ENCODE measurements at regions not wholly inside any gene's neighbourhood (a gene's known extent, or its start where the extent isn't known, plus 50 kb on each side); places are given as distances from the start of the nearest gene placed in this dataset.
A peak's percentile ranks its signal among the peaks of the same experiment; 100 is the strongest.
"Not testable (repeated sequence)": the region's sequence is repeated elsewhere in the genome, so short reads cannot be mapped to it uniquely, and the experiment has no call there.

GRCh38 chr10:16117305-16117695 is 257.0 kb upstream of the MINDY3 start:
- DNase-seq, result peak; percentile 6

- DNase-seq, result no peak
Observed at GRCh38 chr10:16119445-16119844, 259.1 kb upstream of the MINDY3 start.

DNA sequence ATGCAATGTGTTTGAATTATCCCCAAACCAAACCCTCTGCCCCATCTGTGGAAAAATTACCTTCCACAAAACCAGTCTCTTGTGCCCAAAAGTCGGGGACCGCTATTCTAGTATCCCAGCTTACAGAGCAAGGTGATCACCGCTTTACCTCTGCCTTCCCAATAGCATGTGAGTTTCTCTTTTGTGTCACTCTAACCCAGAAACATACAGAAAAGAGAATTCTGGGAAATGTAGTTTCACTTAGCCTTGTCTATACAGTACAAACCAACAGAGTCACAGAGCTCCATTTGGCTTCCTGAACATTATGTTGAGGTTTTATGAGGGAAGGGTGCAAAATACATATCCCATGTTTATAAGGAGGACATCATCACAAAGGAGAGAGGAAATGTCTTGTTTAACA is 260.3 kb upstream of the MINDY3 start:
- DNase-seq, result no peak

- no peak for DNase-seq
Observed at GRCh38 chr10:16141499-16141898, 281.2 kb upstream of the MINDY3 start.

DNA sequence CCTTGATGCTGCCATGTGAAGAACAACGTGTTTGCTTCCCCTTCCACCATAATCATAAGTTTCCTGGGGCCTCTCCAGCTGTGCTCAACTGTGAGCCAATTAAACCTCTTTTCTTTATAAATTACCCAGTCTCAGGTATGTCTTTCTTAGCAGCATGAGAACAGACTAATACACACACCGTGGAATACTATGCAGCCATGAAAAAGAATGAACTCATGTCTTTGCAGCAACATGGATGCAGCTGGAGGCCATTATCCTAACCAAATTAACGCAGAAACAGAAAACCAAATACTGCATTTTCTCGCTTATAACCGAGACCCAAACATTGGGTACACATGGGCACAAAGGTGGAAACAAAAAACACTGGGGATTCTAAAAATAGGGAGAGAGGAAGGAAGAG is 286.7 kb upstream of the MINDY3 start:
- DNase-seq, result no peak

DNA sequence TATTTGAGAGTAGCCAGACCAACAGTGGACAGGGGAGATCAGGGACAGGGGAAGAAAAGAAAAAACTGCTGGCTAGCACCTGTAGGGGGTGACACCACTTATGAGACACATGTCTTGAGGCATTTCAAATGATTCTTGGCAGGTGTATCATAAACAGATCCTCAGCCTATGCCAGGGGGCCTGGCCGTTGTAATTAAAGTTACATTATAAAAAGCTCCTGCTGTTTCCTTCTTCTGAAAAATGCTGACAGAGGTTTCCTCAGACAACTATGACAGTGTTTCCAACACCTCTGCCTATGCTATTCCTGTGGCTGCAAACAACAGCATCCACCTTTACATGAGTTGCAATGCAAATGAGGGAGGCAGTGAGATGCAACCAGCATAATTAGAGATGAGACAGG is 281.0 kb upstream of the PTER start:
- DNase-seq, result no peak

- no peak for DNase-seq
Observed at GRCh38 chr10:16156681-16157080, 280.1 kb upstream of the PTER start.

DNA sequence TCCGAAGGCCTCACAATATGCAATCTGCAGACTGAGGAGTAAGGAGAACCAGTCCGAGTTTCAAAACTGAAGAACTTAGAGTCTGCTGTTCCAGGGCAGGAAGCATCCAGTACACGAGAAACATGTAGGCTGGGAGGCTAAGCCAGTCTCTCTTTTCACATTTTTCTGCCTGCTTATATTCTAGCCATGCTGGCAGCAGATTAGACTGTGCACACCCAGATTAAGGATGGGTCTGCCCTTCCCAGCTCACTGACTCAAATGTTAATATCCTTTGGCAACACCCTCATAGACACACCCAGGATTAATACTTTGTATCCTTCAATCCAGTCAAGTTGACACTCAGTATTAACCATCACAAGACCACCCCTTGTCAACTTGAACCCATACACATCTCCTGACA is 271.7 kb upstream of the PTER start:
- not testable (repeated sequence) for DNase-seq

DNA sequence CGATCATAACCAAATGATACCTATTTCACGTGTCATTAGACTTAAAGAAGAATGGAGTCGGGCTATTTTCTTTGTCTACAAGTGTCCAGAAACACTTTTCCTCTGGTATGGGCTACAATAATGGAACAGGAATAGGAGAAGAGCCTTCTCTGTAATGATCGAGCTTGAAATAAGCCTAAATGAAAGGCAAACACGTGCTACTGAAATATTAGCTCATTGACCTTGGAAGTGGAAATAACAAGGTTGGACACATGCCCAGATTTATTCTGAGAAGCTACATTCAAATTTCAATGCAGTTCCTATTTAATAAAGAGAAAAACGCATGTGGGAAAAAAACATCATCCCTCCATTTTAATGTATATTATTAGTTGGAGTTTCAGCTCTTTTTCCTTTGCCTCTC is 254.7 kb upstream of the PTER start:
- DNase-seq, result peak; percentile 22

- no peak for DNase-seq
Observed at GRCh38 chr10:16182688-16183087, 254.1 kb upstream of the PTER start.

GRCh38 chr10:16184096-16184597 is 252.7 kb upstream of the PTER start:
- no peak for DNase-seq

DNA sequence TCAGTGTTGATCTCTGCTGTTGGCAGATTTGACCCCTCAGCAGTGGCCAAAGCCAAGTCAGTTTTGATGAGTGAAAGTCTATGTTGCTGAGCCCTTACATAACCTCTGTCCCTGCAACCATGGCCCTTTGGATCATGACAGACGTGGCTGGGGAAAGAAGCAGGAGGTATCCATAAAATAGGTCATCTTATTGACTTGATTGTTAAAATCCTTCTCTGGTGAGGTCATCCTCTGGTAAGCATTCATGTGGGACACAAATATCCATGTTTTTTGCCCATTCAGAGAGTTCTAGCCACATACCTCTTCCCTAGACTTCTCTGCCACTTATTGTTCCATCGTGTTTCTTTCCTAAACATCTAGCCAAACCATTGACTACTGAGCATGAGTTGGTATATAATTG is 251.9 kb upstream of the PTER start:
- no peak for DNase-seq

GRCh38 chr10:16186564-16186963 is 250.2 kb upstream of the PTER start:
- no peak for DNase-seq

DNA sequence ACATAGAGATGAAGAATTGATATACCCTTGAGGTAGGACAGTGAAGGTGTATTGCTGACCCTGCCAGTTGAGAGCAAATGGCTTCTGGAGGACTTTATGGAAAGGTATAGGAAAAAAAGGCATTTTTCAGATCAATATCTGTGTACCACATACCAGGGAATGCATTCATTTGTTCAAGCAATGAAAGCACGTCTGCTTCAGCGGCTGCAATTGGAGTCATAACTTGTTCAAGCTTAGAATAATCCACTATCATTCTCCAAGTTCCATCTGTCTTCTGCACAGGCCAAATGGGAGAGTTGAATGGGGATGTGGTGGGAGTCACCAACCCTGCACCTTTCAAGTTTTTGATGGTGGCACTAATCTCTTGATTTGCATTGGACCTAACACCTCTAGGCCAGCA is 249.6 kb upstream of the PTER start:
- DNase-seq, result no peak

DNA sequence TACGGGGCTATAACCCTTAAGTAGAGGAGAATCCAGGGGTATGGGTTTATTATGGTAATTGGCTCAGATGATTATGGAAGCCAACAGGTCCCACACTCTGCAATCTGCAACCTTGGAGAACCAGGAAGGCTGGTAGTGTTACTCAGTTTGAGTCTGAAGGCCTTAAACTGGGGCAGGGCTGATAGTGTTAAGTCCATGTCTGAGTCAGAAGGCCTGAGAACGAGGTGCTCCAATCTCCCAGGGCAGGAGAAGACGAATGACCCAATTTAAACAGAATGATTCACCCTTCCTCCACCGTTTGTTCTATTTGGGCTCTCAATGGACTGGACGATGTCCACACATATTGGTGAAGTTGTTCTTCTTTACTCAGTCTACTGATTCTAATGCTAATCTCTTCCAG is 244.5 kb upstream of the PTER start:
- no peak for DNase-seq

DNA sequence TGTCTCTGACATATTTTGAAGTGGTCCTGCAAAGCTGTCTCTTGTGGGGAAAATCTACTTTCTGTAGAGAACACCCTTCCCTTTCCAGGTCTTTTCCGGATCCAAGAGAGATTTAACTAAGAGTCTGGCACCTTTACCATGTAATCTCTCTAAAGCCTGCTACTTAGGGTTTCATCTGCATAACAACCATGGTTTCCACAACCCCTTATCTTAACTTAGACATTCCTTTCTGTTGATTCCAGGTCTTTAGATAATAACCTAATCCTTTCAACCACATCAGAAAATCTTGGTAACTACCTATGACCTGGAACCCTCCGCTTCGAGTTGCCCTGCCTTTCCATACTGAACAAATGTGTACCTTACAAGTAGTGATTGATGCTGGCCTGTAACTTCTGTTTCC is 243.6 kb upstream of the PTER start:
- no peak for DNase-seq

DNA sequence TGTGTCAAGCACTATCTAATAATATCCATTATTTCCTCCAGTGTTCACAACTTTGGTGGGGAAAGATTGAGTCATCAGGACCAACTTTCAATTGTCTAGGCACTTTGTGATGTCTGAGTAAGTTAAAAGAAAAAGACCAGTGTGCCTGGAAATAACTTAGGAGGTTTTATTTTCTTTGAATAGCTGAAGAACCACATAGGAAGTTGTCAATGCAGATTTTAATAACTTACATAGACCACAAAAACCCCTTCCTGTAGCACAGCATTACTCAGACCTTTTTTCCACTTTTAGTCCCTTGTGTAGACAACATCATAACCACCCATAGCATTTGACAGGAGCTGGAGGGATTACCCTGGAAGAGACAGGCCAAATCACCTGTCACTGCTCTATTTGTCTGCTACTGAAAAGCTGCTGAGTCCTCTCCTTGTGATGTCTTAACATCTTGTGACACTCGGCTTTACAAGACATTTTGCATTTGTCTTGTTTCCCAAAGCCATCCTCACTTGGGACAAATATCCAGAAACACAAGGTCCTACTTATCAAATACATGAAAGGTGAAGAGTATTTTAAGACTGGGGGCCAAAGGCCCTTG is 241.5 kb upstream of the PTER start:
- no peak for DNase-seq

DNA sequence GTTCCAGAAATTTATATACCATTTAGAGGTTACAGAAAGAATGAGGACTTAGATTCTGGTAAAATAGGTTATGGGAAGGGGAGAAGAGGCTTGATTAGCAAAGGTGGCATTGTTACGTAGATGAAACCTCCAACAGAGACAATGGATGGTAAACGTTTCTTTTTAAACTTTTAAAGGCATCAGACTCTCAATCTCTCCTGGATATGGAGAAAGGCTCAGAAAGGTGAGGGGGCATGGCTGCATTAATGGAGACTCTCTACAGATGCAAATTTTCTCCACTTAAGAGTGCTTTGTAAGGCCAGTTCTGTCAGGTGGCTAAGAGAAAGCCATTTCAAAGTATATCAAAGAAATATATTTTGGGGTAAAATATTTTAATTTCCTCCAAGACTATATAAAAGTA is 240.9 kb upstream of the PTER start:
- no peak for DNase-seq

GRCh38 chr10:16199216-16199615 is 237.6 kb upstream of the PTER start:
- no peak for DNase-seq

- not testable (repeated sequence) for DNase-seq
Observed at GRCh38 chr10:16223618-16224017, 213.2 kb upstream of the PTER start.

DNA sequence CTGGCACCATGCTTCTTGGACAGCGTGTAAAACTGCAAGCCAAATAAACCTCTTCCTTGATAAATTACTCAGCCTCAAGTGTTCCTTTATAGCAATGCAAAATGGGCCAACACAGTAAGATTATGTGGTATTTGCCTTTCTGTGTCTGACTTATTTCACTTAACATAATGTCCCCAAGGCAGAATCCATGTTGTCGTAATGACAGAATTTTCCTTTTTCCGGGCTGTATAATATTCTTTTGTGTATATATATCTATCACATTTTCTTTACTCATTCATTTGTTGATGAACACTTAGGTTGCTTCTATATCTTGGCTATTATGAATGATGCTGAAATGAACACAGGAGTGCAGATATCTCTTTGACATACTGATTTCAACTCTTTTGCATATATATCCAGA is 209.1 kb upstream of the PTER start:
- DNase-seq, result no peak

DNA sequence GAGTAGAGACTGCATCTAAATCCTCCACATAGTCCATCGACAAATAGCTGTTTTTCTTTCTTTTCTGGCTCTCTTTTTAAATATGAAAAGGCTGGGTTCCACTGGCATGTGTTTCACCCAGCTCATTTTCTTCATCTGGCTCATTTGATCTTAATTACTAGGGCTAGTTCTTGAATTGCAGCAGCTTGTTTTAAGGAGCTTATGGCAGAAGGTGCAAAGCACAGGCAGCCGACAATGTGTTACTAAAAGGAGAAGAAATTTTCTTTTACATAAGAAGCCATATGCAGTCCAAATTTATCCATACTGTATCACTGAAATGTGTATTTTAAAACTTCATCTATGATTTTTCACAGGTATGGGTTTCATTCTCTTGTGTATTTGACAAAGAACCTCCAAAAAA is 205.6 kb upstream of the PTER start:
- no peak for DNase-seq

DNA sequence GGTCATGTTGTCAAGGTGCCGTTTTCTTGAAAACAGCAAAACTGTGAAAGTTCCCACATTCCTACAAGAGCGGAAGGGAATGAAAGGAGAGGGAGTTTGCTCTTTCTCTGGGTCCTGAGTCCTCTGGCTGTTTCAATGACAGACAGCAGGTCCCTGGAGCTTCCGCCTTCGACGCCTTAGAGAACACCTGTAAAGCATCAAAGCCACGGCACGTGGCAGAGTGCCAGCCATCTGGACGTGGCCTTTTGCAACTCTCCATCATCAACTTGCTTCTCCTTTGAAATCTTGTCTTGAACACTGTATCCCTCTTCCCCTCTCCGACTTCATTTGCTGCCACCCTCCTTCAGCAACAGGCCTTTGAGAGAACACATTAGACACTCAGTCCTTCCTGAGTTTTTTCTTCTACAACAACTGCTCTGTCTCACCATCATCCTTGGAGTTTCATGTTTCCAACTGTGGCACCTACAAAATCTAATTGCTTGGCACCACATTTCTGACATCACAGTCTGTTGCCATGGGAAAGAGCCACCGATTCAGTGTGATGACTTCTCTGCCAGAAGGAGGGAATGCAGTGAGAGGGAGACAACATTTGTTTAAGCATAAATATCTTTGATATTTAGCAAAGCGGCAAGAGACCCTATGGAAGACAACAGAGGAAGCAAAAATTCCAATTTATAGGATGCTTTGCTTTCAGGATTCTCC is 204.9 kb upstream of the PTER start:
- DNase-seq, result no peak

GRCh38 chr10:16232441-16232840 is 204.4 kb upstream of the PTER start:
- no peak for DNase-seq

- no peak for DNase-seq
Observed at GRCh38 chr10:16234916-16235315, 201.9 kb upstream of the PTER start.

Measured in NCI-H446 treated with DMSO at 0.1 percent for 48 hours (cell line).